Smooth muscle cell (in vitro differentiated cells): ENCODE measurements at regions not wholly inside any gene's neighbourhood (a gene's known extent, or its start where the extent isn't known, plus 50 kb on each side); places are given as distances from the start of the nearest gene placed in this dataset.

Source experiments
- DNase-seq: peaks from one replicate; lab custom pipeline; 2025; ENCODE audit not compliant: unreplicated experiment; lab: John Stamatoyannopoulos, UW
- H2AFZ ChIP-seq: fragments of 200-600 bp; sonication (generic); 2 replicates; pipeline ENCODE4 v1.6.0; 2016; ENCODE audit warnings: antibody characterized with exemption, low read depth, mild to moderate bottlenecking
- H3F3A ChIP-seq: fragments of 200-600 bp; sonication (generic); 2 replicates; pipeline ENCODE4 v1.6.0; 2017; ENCODE audit warnings: antibody characterized with exemption, low read depth
- H3K27ac ChIP-seq: fragments of 200-600 bp; sonication (generic); 2 replicates; pipeline ENCODE4 v1.5.1; 2016; ENCODE audit warnings: low read depth, mild to moderate bottlenecking
- H3K27me3 ChIP-seq: fragments of 200-600 bp; sonication (generic); 2 replicates; pipeline ENCODE4 v1.6.1; 2016; ENCODE audit warnings: low read depth, mild to moderate bottlenecking
- H3K36me3 ChIP-seq: fragments of 200-600 bp; sonication (generic); 2 replicates; pipeline ENCODE4 v1.5.1; 2016; ENCODE audit warnings: low read depth
- H3K4me1 ChIP-seq: fragments of 200-600 bp; sonication (generic); 2 replicates; pipeline ENCODE4 v1.5.1; 2016; ENCODE audit warnings: low read depth
- H3K4me2 ChIP-seq: fragments of 200-600 bp; sonication (generic); 2 replicates; pipeline ENCODE4 v1.6.0; 2016; ENCODE audit warnings: mild to moderate bottlenecking
- H3K4me3 ChIP-seq: fragments of 200-600 bp; sonication (generic); 2 replicates; pipeline ENCODE4 v1.5.1; 2016; ENCODE audit warnings: mild to moderate bottlenecking
- H3K79me2 ChIP-seq: fragments of 200-600 bp; sonication (generic); 2 replicates; pipeline ENCODE4 v1.6.0; 2016; ENCODE audit warnings: low read depth, mild to moderate bottlenecking
- H3K9ac ChIP-seq: fragments of 200-600 bp; sonication (generic); 2 replicates; pipeline ENCODE4 v1.6.0; 2016; ENCODE audit warnings: low read depth
- H3K9me3 ChIP-seq: fragments of 200-600 bp; sonication (generic); replicated peaks from 2 replicates; pipeline ENCODE4 v1.5.1; 2016; ENCODE audit warnings: low read depth
- H4K20me1 ChIP-seq: fragments of 200-600 bp; sonication (generic); 2 replicates; pipeline ENCODE4 v1.6.0; 2016; ENCODE audit warnings: low read depth
- CTCF ChIP-seq: fragments of 200-600 bp; sonication (generic); IDR thresholded peaks from 2 replicates; pipeline ENCODE4 v1.5.1; 2017; ENCODE audit warnings: borderline replicate concordance, mild to moderate bottlenecking, antibody characterized with exemption; ENCODE audit not compliant: insufficient read depth, poor library complexity, severe bottlenecking
- WGBS: methylation state at CpG from one replicate; pipeline ENCODE4 v1.1.7; 2016; ENCODE audit warnings: low lambda C conversion rate; 5-methylcytosine and 5-hydroxymethylcytosine counted together

- H3K4me2 ChIP-seq, result no peak overlapping the region
Observed at GRCh38 chr4:53780736-53781400, 189.6 kb upstream of the LNX1 start.

GRCh38 chr4:53779025-53779424 is 187.7 kb upstream of the LNX1 start:
- H2AFZ ChIP-seq, result no peak overlapping the region
- H3F3A ChIP-seq, result peaks cover 6% of the 10 kb centered on the region
- no peaks in the 10 kb centered on the region for H3K4me1 ChIP-seq
- no peaks in the 10 kb centered on the region for H3K27me3 ChIP-seq
- 62% methylated on average over 3 of the region's 3 CpGs for WGBS
- no peaks in the 10 kb centered on the region for H3K9me3 ChIP-seq
- TF ChIP-seq CTCF, result no peak
- H3K36me3 ChIP-seq, result no peaks in the 10 kb centered on the region
- no peak overlapping the region for H3K4me3 ChIP-seq
- DNase-seq, result no peak
- peak overlapping the region; percentile 50 for H3K27ac ChIP-seq
- H3K79me2 ChIP-seq, result no peaks in the 10 kb centered on the region
- no peak overlapping the region for H3K9ac ChIP-seq
- H3K4me2 ChIP-seq, result peak overlapping the region; percentile 51
- H4K20me1 ChIP-seq, result no peaks in the 10 kb centered on the region

More at GRCh38 chr4:53780736-53781400, 189.6 kb upstream of the LNX1 start:
- H3K9me3 ChIP-seq, result no peaks in the 10 kb centered on the region
- no peak for TF ChIP-seq CTCF
- H3K27ac ChIP-seq, result peak overlapping the region; percentile 18
- 83% methylated on average over 4 of the region's 4 CpGs for WGBS
- no peak for DNase-seq
- H3K4me3 ChIP-seq, result no peak overlapping the region
- H3K9ac ChIP-seq, result no peak overlapping the region
- no peaks in the 10 kb centered on the region for H3K27me3 ChIP-seq
- no peaks in the 10 kb centered on the region for H3K36me3 ChIP-seq
- peak overlapping the region; percentile 14 for H2AFZ ChIP-seq
- H4K20me1 ChIP-seq, result no peaks in the 10 kb centered on the region
- peaks cover 8% of the 10 kb centered on the region for H3F3A ChIP-seq
- no peaks in the 10 kb centered on the region for H3K79me2 ChIP-seq
- no peaks in the 10 kb centered on the region for H3K4me1 ChIP-seq

GRCh38 chr4:53778155-53778554 is 186.9 kb upstream of the LNX1 start:
- WGBS, result 25% methylated on average over 2 of the region's 2 CpGs
- DNase-seq, result no peak
- peak overlapping the region; percentile 13 for H2AFZ ChIP-seq
- no peaks in the 10 kb centered on the region for H3K36me3 ChIP-seq
- H4K20me1 ChIP-seq, result no peaks in the 10 kb centered on the region
- H3K27me3 ChIP-seq, result no peaks in the 10 kb centered on the region
- no peaks in the 10 kb centered on the region for H3K4me1 ChIP-seq
- no peak for TF ChIP-seq CTCF
- H3K9me3 ChIP-seq, result no peaks in the 10 kb centered on the region
- H3K79me2 ChIP-seq, result no peaks in the 10 kb centered on the region
- no peak overlapping the region for H3K4me3 ChIP-seq
- H3F3A ChIP-seq, result peaks cover 6% of the 10 kb centered on the region
- H3K4me2 ChIP-seq, result peak overlapping the region; percentile 51
- H3K27ac ChIP-seq, result peak overlapping the region; percentile 50
- H3K9ac ChIP-seq, result no peak overlapping the region
